Activated CD8-positive, alpha-beta memory T cell treated with anti-CD3 and anti-CD28 coated beads for 36 hours (primary cell): ENCODE measurements at regions not wholly inside any gene's neighbourhood (a gene's known extent, or its start where the extent isn't known, plus 50 kb on each side); places are given as distances from the start of the nearest gene placed in this dataset.

ENCODE experiments used
- CTCF ChIA-PET: fragments of 350-600 bp; sonication (Branson Sonifier 250); formaldehyde crosslinking; loops from one replicate; lab custom pipeline; 2021; ENCODE audit warnings: antibody characterized with exemption; lab: Charles Lee
- POLR2A ChIA-PET: fragments of 350-600 bp; sonication (Branson Sonifier 250); formaldehyde crosslinking; loops from one replicate; lab custom pipeline; 2021; ENCODE audit warnings: antibody characterized with exemption; lab: Charles Lee

DNA sequence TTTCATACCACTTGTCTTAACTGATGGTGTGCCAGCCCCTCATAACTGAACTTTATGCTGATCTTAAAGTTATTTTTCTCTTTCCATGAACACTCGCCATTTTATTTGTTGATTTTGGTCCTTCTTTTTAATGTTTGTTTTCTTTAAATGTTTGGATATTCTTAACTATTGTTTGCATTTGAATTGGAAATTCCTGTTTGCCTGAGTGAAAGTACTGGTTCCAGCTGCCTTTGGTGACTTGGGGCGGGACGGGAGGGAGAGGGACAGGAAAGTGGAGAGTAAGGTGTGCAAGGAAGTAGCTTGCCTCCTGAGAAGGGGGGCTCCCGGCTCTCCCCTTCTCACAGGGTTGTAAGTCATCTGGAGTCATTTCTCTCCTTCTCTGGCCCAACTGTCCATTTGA lies 287.1 kb upstream of the PPP2R3A start:
- POLR2A ChIA-PET: no interaction called here
- CTCF ChIA-PET: no interaction called here

GRCh38 chr3:135688003-135688402 lies 277.5 kb upstream of the PPP2R3A start:
- ChIA-PET POLR2A (no interaction called here), CTCF (no interaction called here)

DNA sequence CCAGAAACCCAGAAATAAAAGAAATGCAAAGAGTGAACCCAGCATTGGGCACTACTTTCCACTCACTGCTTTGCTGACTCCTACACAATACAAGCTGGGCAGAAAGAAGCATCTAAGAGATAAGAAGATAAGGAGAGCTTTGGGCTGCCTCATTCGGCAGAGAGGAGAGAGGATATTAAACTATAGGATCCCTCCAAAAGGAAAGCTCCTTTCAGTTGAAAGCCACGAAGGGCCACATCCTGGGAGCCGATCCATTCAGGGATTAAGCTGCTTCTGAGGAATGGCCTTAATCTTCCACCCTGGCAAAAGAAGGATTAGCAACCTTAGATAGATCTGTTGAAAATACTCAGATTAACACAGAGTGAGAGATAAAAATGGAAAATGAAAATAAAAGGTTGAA lies 274.9 kb upstream of the PPP2R3A start:
- POLR2A ChIA-PET: no interaction called here
- CTCF ChIA-PET: no interaction called here

DNA sequence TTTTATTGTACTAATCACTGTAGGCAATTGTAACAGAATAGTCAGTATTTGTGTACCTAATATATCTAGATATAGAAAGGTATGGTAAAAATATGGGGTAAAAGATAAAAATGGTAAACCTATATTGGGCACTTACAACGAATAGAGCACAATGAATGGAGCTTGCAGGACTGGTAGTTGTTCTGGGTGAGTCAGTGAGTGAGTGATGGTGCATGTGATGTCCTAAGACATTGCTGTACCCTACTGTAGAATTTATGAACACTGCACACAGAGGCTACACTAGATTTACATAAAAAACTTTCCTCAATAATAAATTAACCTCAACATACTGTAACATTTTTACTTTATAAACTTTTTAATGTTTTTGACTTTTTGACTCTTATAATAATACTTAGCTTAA lies 274.3 kb upstream of the PPP2R3A start:
- POLR2A ChIA-PET: no interaction called here
- CTCF ChIA-PET: no interaction called here

DNA sequence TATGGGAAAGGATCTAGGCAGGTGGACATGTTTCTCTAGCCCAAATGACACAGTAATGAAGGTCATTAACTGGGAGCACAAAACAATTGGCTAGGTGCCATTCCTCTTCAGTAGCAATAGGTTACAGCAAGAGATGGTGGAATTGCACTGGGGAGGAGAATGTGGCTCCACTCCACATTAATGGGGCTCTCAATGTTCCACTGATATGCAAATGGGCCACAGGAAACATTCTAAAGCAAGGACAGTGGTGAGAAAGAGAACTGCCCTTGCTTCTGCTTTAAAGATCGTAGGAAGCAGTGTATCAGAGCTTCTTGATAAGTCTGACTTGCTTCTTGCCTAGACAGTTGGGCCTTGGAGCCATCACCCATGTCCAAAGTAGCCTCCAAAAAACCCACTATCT lies 271.4 kb upstream of the PPP2R3A start:
- POLR2A ChIA-PET: no interaction called here
- CTCF ChIA-PET: no interaction called here

- CTCF ChIA-PET: no interaction called here
Measured at GRCh38 chr3:135699741-135700140, 265.8 kb upstream of the PPP2R3A start.

DNA sequence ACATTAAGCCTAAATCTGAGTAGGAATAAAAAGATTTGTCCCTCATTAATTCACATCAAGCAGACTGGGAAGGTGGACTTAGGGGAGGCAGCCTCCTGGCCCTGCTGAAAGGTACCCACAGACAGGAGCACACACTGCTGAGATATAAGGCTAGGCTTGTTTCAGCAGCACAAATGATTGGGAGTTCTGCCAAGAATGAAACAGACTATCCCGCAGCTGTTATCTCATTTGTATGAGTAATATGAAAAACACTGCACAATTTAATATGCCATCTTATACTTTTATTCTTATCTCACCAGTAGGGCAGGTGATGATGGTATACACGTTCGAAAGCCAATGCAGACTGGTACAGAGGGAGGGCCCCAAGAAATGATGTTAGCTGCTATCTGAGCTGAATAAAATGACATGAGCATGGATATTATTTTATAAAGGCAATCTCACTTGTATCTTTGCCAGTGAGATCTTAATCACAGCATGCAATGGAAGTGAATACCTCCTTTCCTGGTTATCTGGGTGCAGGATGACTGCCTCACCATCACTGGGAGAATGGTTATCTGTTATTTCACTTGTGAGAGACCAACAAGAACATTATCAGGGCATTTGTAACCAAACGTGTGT lies 258.7 kb upstream of the PPP2R3A start:
- ChIA-PET CTCF (no interaction called here), POLR2A (no interaction called here)

More at GRCh38 chr3:135699741-135700140, 265.8 kb upstream of the PPP2R3A start:
- POLR2A ChIA-PET: no interaction called here

- POLR2A ChIA-PET: no interaction called here
- CTCF ChIA-PET: no interaction called here
Measured at GRCh38 chr3:135719449-135719848, 246.1 kb upstream of the PPP2R3A start.

DNA sequence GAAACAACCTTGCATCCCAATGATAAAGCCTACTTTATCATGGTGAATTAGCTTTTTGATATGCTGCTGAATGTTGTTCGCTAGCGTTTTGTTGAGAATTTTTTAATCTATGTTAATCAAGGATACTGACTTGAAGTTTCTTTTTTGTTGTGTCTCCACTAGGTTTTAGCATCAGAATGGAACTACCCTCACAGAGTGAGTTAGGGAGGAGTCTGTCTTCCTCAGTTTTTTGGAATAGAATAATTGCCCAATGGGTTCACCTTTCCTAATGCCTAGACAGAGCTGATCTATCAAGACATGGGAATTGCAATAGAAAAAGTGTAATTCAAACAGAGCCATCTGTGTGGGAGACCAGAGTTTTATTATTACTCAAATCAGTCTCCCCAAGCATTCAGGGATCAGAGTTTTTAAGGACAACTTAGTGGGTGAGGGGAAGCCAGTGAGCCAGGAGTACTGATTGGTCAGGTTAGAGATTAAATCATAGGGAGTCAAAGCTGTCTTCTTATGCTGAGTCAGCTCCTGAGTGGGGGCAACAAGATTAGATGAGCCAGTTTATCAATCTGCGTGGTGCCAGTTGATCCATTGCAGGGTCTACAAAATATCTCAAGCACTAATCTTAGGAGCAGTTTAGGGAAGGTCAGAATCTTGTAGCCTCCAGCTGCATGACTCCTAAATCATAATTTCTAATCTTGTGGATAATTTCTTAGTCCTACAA lies 237.4 kb upstream of the PPP2R3A start:
- ChIA-PET POLR2A (no interaction called here), CTCF (no interaction called here)

- ChIA-PET CTCF (no interaction called here), POLR2A (no interaction called here)
Measured at GRCh38 chr3:135731546-135731945, 234.0 kb upstream of the PPP2R3A start.

DNA sequence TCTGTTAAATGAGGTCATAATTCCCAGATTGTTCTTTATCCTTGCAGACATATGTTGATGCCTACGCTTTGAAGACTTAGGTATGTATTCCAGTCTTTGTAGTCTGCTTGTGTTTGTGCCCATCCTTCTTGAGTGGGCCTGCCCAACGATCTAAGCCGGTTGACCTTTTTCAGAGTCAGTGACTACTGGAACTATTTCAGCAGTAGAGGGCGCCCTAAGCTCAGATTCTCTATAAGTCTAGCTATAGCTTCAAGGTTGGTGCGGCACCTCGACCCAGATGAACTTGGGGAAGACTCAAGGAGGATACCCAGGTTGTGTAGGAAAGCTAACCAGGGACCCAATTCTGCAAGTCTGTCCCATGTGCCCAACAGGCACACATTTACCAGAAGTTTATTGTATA lies 228.8 kb upstream of the PPP2R3A start:
- POLR2A ChIA-PET: no interaction called here
- CTCF ChIA-PET: no interaction called here

- ChIA-PET POLR2A (no interaction called here), CTCF (no interaction called here)
Measured at GRCh38 chr3:135739779-135740178, 225.7 kb upstream of the PPP2R3A start.

DNA sequence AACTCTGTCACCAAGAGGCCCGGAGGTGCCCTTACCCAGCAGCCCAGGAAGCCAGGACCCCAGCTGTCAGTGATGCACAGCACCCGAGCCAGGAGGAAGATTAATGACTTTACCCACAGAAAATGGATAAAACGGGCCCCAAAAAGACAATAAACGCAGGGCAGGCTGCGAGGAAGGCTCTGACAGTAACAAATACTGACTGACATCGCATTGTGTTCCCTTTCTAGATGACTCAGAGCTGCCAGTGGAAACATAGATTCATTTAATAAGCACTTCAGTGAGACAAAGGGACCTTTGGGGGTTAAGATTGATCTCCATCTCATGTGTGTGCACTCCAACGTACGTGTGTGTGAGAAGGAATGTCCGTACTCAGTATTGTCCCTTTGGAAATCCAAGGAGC lies 225.3 kb upstream of the PPP2R3A start:
- CTCF ChIA-PET: no interaction called here
- POLR2A ChIA-PET: no interaction called here

- ChIA-PET CTCF (no interaction called here), POLR2A (no interaction called here)
Measured at GRCh38 chr3:135740751-135741150, 224.8 kb upstream of the PPP2R3A start.

- ChIA-PET POLR2A (no interaction called here), CTCF (no interaction called here)
Measured at GRCh38 chr3:135751991-135752390, 213.5 kb upstream of the PPP2R3A start.

DNA sequence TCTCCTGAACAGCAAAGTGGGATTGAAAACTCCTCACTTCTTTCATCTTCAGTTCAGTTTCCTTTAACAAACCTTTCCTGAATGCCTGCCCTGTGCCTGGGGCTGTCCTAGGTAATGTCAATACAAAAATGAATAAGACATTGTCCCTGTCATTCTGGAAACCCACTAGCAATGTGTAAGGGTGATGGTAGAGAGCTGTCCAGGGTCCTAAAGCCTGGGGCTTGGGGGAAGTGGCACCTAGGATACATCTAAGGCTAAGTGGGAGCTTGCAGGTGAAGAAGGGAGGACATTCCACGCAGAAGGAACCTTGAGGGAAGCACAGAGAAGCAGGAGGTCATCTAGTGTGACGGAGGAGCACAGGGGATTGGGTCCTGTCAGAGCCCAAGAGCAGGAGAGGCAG lies 212.7 kb upstream of the PPP2R3A start:
- ChIA-PET POLR2A (no interaction called here), CTCF (no interaction called here)

GRCh38 chr3:135753506-135753905 lies 212.0 kb upstream of the PPP2R3A start:
- ChIA-PET CTCF (no interaction called here), POLR2A (no interaction called here)

GRCh38 chr3:135755330-135756105 lies 210.0 kb upstream of the PPP2R3A start:
- CTCF ChIA-PET: no interaction called here

DNA sequence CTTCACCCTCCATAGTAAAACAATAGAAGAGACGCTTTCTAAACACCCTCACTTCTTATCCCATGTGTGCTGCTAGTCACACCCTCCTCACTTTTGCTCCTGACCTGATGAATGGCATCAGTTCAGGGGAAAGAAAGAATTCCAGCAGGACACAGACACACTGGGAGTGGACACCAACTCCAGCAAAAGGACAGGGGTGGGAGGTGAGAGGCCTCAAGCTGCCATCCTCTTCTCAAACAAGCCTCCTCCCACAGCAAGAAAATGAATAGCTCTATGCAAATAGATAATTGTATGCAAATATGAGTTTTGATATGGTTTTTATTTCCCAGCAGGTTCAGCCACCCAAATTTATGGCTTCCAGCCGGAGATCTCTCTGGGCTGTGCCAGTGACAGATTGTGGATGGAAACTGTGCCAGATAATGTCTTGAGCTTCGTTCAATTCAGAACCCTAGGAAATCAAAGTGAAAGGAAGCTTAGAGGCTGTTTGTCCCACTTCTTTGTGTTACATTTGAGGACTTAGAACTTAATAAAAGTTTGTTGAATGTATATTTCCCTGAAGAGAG lies 209.3 kb upstream of the PPP2R3A start:
- ChIA-PET CTCF (no interaction called here), POLR2A (no interaction called here)

More at GRCh38 chr3:135755330-135756105, 210.0 kb upstream of the PPP2R3A start:
- POLR2A ChIA-PET: no interaction called here

DNA sequence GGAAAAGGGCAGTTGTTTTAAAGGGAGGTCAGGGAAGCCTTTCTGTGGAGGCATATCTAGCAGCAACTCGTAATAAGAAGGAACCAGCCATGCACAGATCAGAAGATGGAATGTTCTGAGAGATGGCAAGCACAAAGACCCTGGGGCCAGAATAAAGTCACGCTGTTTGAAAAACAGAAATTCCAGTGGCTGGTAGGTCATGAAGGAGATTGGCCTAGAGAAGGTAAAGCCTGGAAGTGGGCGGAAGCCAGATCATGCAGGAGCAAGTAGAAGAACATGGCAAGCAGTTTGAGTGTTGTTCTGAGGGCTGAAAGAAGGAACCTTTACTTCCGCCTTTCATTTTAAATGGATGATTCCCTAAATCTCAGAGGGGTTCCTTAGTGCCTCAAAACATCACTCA lies 208.1 kb upstream of the PPP2R3A start:
- POLR2A ChIA-PET: no interaction called here
- CTCF ChIA-PET: no interaction called here

DNA sequence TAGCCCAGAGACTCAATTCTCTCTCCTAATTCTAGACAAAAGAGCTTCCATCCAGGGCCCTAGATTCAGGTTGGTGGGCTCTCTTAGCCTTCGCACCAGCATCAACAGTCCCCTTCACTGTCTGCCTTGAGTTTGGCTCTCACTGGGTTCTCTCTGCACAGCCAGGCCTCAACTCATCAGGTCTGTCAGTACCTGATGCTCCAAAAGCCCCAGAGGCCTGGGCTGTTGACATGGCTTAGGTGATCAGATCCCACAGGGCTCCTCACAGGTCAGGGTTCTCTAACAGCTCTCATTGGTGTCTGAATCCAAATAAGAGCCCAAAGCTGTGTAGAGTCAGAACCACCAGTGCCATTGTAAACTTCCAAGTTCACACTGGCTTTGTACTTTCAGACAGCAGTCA lies 206.6 kb upstream of the PPP2R3A start:
- CTCF ChIA-PET: no interaction called here
- POLR2A ChIA-PET: no interaction called here
